Thoracic aorta (tissue), 2 donors: ENCODE measurements at regions not wholly inside any gene's neighbourhood (a gene's known extent, or its start where the extent isn't known, plus 50 kb on each side); places are given as distances from the start of the nearest gene placed in this dataset.

Experiments used
- ATAC-seq: fragments of 150-250 bp; one replicate; pipeline ENCODE4 v1.8.0; 2017; ENCODE audit warnings: low read depth; ENCODE audit not compliant: insufficient number of reproducible peaks, low FRiP score
- DNase-seq: peaks from one replicate; pipeline ENCODE4 v3.0.0-alpha.2; 2020; ENCODE audit warnings: low spot score
- H3K27ac ChIP-seq, 2 donors: fragments of 200-600 bp; sonication (generic); 1 replicate in 1 of 2; 2 replicates in 1 of 2; pipeline ENCODE4 v1.5.1; 2016; ENCODE audit warnings: mild to moderate bottlenecking in 2 of 2, moderate library complexity in 2 of 2
- H3K27me3 ChIP-seq: fragments of 200-600 bp; sonication (generic); replicated peaks from 2 replicates; pipeline ENCODE4 v1.6.0; 2016; ENCODE audit warnings: mild to moderate bottlenecking; ENCODE audit not compliant: insufficient read depth
- H3K36me3 ChIP-seq: fragments of 200-600 bp; sonication (generic); one replicate; pipeline ENCODE4 v1.5.1; 2016
- H3K4me1 ChIP-seq, 2 donors: fragments of 200-600 bp; sonication (generic); 1 replicate in 1 of 2; 2 replicates in 1 of 2; pipeline versions ENCODE4 v1.5.1 to v1.6.0; 2016; ENCODE audit warnings: low read depth in 2 of 2, mild to moderate bottlenecking in 1 of 2; ENCODE audit not compliant: control insufficient read depth in 1 of 2
- H3K4me3 ChIP-seq: fragments of 200-600 bp; sonication (generic); 2 replicates; pipeline ENCODE4 v1.5.1; 2016; ENCODE audit warnings: mild to moderate bottlenecking
- H3K9me3 ChIP-seq: fragments of 200-600 bp; sonication (generic); 2 replicates; pipeline ENCODE4 v1.5.1; 2016
- CTCF ChIP-seq: fragments of 200-600 bp; sonication (generic); IDR thresholded peaks from one replicate; pipeline ENCODE4 v1.5.1; 2019; ENCODE audit warnings: antibody characterized with exemption

DNA sequence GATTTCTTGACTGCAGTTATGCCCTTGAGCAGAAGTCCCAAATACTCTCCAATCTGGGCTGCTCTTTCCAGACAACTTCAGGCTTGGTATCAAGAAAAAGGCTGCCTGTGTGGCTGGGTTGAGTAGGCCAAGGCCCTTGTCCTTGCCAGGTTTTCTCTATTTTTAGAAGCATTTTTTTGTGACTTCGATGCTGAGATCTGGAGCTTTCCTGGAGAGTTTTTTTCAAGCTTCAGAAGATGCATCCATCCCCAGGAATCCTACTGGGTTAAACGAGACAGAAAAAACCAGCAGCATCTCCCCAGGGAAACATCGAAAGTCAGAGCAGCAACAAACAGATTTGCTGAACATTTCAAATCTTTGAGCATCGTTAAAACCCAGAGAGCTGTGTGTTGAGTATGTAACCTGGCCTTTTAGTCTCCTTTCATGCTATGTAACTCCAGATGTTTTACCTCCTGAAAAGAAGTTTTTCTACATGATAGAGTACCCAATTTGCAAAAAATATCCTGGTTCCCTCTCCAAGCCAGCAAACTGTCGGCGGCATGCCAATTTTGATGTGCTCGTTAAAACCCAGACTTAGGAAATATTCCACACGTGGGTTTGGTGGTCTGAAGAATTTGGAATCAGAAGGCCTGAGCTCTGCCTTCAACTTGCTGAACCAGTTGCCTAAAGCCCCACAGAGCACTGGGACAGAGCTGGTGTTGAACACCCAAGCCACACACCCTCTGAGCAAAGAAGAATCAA lies 98.1 kb upstream of the ALDH1B1 start:
- H3K27me3 ChIP-seq = no peaks in the 10 kb centered on the region
- no peaks in the 10 kb centered on the region for H3K9me3 ChIP-seq
- no peak for TF ChIP-seq CTCF
- peak overlapping the region; percentile 24 to 31 for H3K27ac ChIP-seq
- no peak overlapping the region for H3K4me3 ChIP-seq
- H3K36me3 ChIP-seq = no peaks in the 10 kb centered on the region
- H3K4me1 ChIP-seq = peaks cover 10 to 26% of the 10 kb centered on the region in 2 donors
- peak; percentile 6 for DNase-seq
- ATAC-seq = peak; percentile 16

DNA sequence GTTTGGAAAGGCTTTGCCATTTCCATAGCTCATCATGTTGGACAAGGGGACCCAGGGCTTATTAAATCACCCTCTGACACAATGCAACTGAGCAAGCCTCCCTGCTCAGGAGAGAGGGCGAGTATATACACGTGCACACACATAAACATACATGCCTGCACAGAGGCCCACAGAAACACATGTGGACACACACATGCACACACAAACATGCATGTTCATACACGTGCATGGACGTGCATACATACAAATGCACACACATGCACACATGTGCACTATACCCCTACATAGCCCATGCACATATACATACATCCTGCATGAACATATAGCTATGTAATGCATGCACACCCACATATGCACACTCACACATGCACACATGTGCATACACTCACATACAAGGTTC lies 99.5 kb upstream of the ALDH1B1 start:
- H3K36me3 ChIP-seq = no peaks in the 10 kb centered on the region
- no peaks in the 10 kb centered on the region for H3K27me3 ChIP-seq
- no peak overlapping the region for H3K4me3 ChIP-seq
- ATAC-seq = no peak
- DNase-seq = no peak
- no peak overlapping the region for H3K27ac ChIP-seq
- peaks cover 10 to 26% of the 10 kb centered on the region in 2 donors for H3K4me1 ChIP-seq
- no peak for TF ChIP-seq CTCF
- no peaks in the 10 kb centered on the region for H3K9me3 ChIP-seq

DNA sequence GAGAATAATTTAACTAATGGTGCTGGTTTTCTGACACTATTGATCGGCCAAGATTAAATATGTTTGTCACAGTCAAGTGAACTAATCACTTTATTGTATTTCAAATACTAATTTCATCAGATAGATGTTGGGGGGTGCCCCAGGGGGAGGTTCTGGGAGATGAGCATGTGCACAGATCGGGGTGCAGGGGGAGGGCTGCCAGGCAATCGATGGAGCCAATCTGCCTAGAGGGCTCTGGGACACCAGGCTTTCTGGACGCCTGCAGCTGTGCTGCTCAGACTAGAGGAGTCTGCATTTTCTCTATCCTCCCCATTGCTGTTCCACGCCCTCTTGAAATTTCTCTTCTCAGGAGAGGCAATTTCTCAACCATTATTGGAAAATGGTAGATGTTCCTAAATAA lies 100.0 kb upstream of the ALDH1B1 start:
- ATAC-seq (no peak), DNase-seq (no peak)
- no peak overlapping the region for H3K4me3 ChIP-seq
- no peaks in the 10 kb centered on the region for H3K36me3 ChIP-seq
- H3K27me3 ChIP-seq = no peaks in the 10 kb centered on the region
- H3K9me3 ChIP-seq = no peaks in the 10 kb centered on the region
- no peak overlapping the region for H3K27ac ChIP-seq
- no peak for TF ChIP-seq CTCF
- H3K4me1 ChIP-seq = peaks cover 10 to 26% of the 10 kb centered on the region in 2 donors

DNA sequence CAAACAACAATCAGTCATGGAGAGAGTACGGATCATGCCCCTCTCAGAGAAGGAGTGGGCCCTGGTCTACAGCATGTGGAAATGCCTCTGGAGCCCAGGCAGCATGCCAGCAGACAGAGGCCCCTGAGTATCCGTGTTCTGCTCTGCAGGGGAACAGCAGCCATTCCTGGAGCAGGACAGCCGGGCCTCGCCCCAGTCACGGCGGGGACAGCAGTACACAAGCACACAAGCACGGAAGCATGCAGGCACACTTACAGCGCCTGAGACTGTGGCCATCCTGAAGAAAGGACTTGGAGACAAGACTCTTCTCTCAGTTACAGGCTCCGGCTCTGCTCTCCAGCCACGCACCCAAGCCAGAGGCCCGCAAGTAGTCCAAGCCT lies 102.6 kb upstream of the ALDH1B1 start:
- no peaks in the 10 kb centered on the region for H3K9me3 ChIP-seq
- H3K36me3 ChIP-seq = no peaks in the 10 kb centered on the region
- ATAC-seq (no peak), DNase-seq (no peak)
- no peak for TF ChIP-seq CTCF
- no peak overlapping the region for H3K27ac ChIP-seq
- H3K4me3 ChIP-seq = no peak overlapping the region
- H3K27me3 ChIP-seq = no peaks in the 10 kb centered on the region
- peaks cover 10 to 23% of the 10 kb centered on the region in 2 donors for H3K4me1 ChIP-seq

DNA sequence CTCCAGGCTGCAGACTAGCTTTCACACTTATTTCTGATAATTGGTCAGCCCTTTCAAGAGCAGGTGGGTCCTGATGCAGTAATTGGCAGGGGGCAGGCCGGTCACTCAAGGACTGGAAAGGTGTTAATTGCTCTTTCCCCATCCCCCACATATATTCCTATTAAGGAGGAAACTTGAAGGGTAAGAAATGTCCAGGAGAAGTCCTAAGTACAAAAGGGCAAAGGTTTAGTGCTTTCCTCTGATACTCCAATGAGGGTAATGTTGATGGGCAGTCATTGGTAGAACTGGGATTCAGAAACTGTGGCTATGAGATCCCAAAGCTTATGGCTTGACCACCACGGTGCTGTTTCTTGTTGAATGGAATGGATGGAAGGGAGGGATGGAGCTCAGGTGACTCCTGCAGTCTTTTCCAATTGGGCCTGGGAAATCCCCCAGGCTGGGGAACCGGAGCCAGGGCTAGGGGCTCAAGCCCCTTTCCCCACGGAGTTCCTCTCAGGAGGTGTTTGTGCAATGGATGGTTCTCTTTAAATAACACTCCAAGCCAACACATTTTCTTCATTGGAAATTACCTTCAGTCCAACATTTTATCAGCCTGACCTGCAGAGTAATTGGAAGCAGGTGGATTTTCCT lies 103.2 kb upstream of the ALDH1B1 start:
- ATAC-seq = no peak
- H3K36me3 ChIP-seq = no peaks in the 10 kb centered on the region
- DNase-seq = no peak
- no peaks in the 10 kb centered on the region for H3K9me3 ChIP-seq
- no peaks in the 10 kb centered on the region for H3K27me3 ChIP-seq
- no peak overlapping the region for H3K4me3 ChIP-seq
- no peak overlapping the region for H3K27ac ChIP-seq
- no peak for TF ChIP-seq CTCF
- H3K4me1 ChIP-seq = peaks cover 6 to 18% of the 10 kb centered on the region in 2 donors
